ACC112 (cell line): ENCODE measurements at regions not wholly inside any gene's neighbourhood (a gene's known extent, or its start where the extent isn't known, plus 50 kb on each side); places are given as distances from the start of the nearest gene placed in this dataset.

Source experiments
- H2AFZ ChIP-seq: fragments of 200-600 bp; sonication (generic); one replicate; pipeline ENCODE4 v1.6.0; 2017; ENCODE audit warnings: antibody characterized with exemption, low read length; ENCODE audit not compliant: unreplicated experiment
- H3K27ac ChIP-seq: fragments of 200-600 bp; sonication (generic); 2 replicates; pipeline ENCODE4 v1.5.1; 2014; ENCODE audit warnings: low read depth, mild to moderate bottlenecking, antibody characterized with exemption, low read length, moderate library complexity
- H3K27me3 ChIP-seq: fragments of 200-600 bp; sonication (generic); 2 replicates; pipeline ENCODE4 v1.6.1; 2014; ENCODE audit warnings: mild to moderate bottlenecking, antibody characterized with exemption, low read length, moderate library complexity, mixed read lengths; ENCODE audit not compliant: insufficient read depth
- H3K36me3 ChIP-seq: fragments of 200-600 bp; sonication (generic); 2 replicates; pipeline ENCODE4 v1.6.1; 2016; ENCODE audit warnings: mild to moderate bottlenecking, antibody characterized with exemption, low read length, moderate library complexity, mixed read lengths; ENCODE audit not compliant: insufficient read depth
- H3K4me1 ChIP-seq: fragments of 200-600 bp; sonication (generic); one replicate; pipeline ENCODE4 v1.6.1; 2016; ENCODE audit warnings: low read length, mixed read lengths; ENCODE audit not compliant: insufficient read depth, unreplicated experiment, control insufficient read depth
- H3K4me3 ChIP-seq: fragments of 200-600 bp; sonication (generic); 2 replicates; pipeline ENCODE4 v1.5.1; 2014; ENCODE audit warnings: mild to moderate bottlenecking, low read depth, low read length
- H3K79me2 ChIP-seq: fragments of 200-600 bp; sonication (generic); one replicate; pipeline ENCODE4 v1.6.0; 2016; ENCODE audit warnings: low read length; ENCODE audit not compliant: control insufficient read depth, unreplicated experiment, insufficient read depth

GRCh38 chr10:88196291-88196690 lies 332.9 kb downstream of the PTEN start:
- no peak overlapping the region for H2AFZ ChIP-seq
- H3K4me1 ChIP-seq: no peaks in the 10 kb centered on the region
- no peak overlapping the region for H3K27ac ChIP-seq

GRCh38 chr10:88198023-88198422 lies 334.6 kb downstream of the PTEN start:
- no peak overlapping the region for H3K4me3 ChIP-seq
- H3K27me3 ChIP-seq: no peaks in the 10 kb centered on the region
- no peak overlapping the region for H3K27ac ChIP-seq
- H2AFZ ChIP-seq: no peak overlapping the region
- no peaks in the 10 kb centered on the region for H3K36me3 ChIP-seq
- no peaks in the 10 kb centered on the region for H3K79me2 ChIP-seq
- H3K4me1 ChIP-seq: no peaks in the 10 kb centered on the region

More at GRCh38 chr10:88196291-88196690, 332.9 kb downstream of the PTEN start:
- Histone ChIP-seq H3K4me3 (no peak overlapping the region), H3K79me2 (no peaks in the 10 kb centered on the region), H3K36me3 (no peaks in the 10 kb centered on the region), H3K27me3 (no peaks in the 10 kb centered on the region)

GRCh38 chr10:88200312-88201032 lies 337.0 kb downstream of the PTEN start:
- Histone ChIP-seq H2AFZ (no peak overlapping the region), H3K27ac (no peak overlapping the region), H3K36me3 (no peaks in the 10 kb centered on the region), H3K4me3 (no peak overlapping the region), H3K27me3 (no peaks in the 10 kb centered on the region), H3K4me1 (no peaks in the 10 kb centered on the region), H3K79me2 (no peaks in the 10 kb centered on the region)

GRCh38 chr10:88205842-88206446 lies 342.5 kb downstream of the PTEN start:
- no peak overlapping the region for H3K27ac ChIP-seq
- H3K4me3 ChIP-seq: no peak overlapping the region
- no peaks in the 10 kb centered on the region for H3K27me3 ChIP-seq
- H3K36me3 ChIP-seq: no peaks in the 10 kb centered on the region
- H2AFZ ChIP-seq: no peak overlapping the region
- H3K79me2 ChIP-seq: no peaks in the 10 kb centered on the region
- H3K4me1 ChIP-seq: peaks cover 4% of the 10 kb centered on the region

GRCh38 chr10:88207121-88207546 lies 343.7 kb downstream of the PTEN start:
- Histone ChIP-seq H2AFZ (no peak overlapping the region), H3K4me1 (peaks cover 4% of the 10 kb centered on the region), H3K27ac (no peak overlapping the region), H3K4me3 (no peak overlapping the region), H3K27me3 (no peaks in the 10 kb centered on the region), H3K79me2 (no peaks in the 10 kb centered on the region), H3K36me3 (no peaks in the 10 kb centered on the region)

GRCh38 chr10:88209231-88209630 lies 345.8 kb downstream of the PTEN start:
- no peak overlapping the region for H2AFZ ChIP-seq
- H3K27me3 ChIP-seq: no peaks in the 10 kb centered on the region
- H3K27ac ChIP-seq: no peak overlapping the region
- peaks cover 4% of the 10 kb centered on the region for H3K4me1 ChIP-seq
- H3K79me2 ChIP-seq: no peaks in the 10 kb centered on the region
- no peak overlapping the region for H3K4me3 ChIP-seq
- H3K36me3 ChIP-seq: no peaks in the 10 kb centered on the region

- Histone ChIP-seq H3K36me3 (no peaks in the 10 kb centered on the region), H3K4me1 (peaks cover 4% of the 10 kb centered on the region), H3K79me2 (no peaks in the 10 kb centered on the region), H3K27me3 (no peaks in the 10 kb centered on the region), H3K4me3 (no peak overlapping the region), H2AFZ (no peak overlapping the region), H3K27ac (no peak overlapping the region)
These were observed 346.6 kb downstream of the PTEN start for GRCh38 chr10:88209837-88210561.

- Histone ChIP-seq H2AFZ (no peak overlapping the region), H3K4me3 (no peak overlapping the region), H3K27me3 (no peaks in the 10 kb centered on the region), H3K79me2 (no peaks in the 10 kb centered on the region), H3K27ac (no peak overlapping the region), H3K36me3 (no peaks in the 10 kb centered on the region), H3K4me1 (peaks cover 4% of the 10 kb centered on the region)
These were observed 347.8 kb downstream of the PTEN start for GRCh38 chr10:88211230-88211629.

GRCh38 chr10:88212069-88212468 lies 348.6 kb downstream of the PTEN start:
- Histone ChIP-seq H3K79me2 (no peaks in the 10 kb centered on the region), H3K36me3 (no peaks in the 10 kb centered on the region), H3K27ac (no peak overlapping the region), H3K27me3 (no peaks in the 10 kb centered on the region), H3K4me3 (no peak overlapping the region), H3K4me1 (peaks cover 4% of the 10 kb centered on the region), H2AFZ (no peak overlapping the region)

GRCh38 chr10:88213065-88213605 lies 349.7 kb downstream of the PTEN start:
- peaks cover 4% of the 10 kb centered on the region for H3K4me1 ChIP-seq
- no peaks in the 10 kb centered on the region for H3K36me3 ChIP-seq
- no peak overlapping the region for H2AFZ ChIP-seq
- H3K79me2 ChIP-seq: no peaks in the 10 kb centered on the region
- H3K27me3 ChIP-seq: no peaks in the 10 kb centered on the region
- no peak overlapping the region for H3K27ac ChIP-seq
- H3K4me3 ChIP-seq: no peak overlapping the region
